Suprapubic skin (tissue), 4 donors: ENCODE measurements at regions not wholly inside any gene's neighbourhood (a gene's known extent, or its start where the extent isn't known, plus 50 kb on each side); places are given as distances from the start of the nearest gene placed in this dataset.

ENCODE experiments used
- DNase-seq, 2 donors: peaks; one replicate each; pipeline ENCODE4 v3.0.0-alpha.2; 2019; ENCODE audit warnings: low spot score in 2 of 2
- H3K27ac ChIP-seq: fragments of 200-600 bp; sonication (generic); one replicate; pipeline ENCODE4 v1.5.1; 2019
- H3K27me3 ChIP-seq: fragments of 200-600 bp; sonication (generic); one replicate; pipeline ENCODE4 v1.5.1; 2019
- H3K36me3 ChIP-seq: fragments of 200-600 bp; sonication (generic); one replicate; pipeline ENCODE4 v1.5.1; 2019
- H3K4me1 ChIP-seq: fragments of 200-600 bp; sonication (generic); one replicate; pipeline ENCODE4 v1.5.1; 2019
- H3K4me3 ChIP-seq: fragments of 200-600 bp; sonication (generic); one replicate; pipeline ENCODE4 v1.5.1; 2019; ENCODE audit warnings: mild to moderate bottlenecking
- H3K9me3 ChIP-seq: fragments of 200-600 bp; sonication (generic); one replicate; pipeline ENCODE4 v1.5.1; 2019
- EP300 ChIP-seq: sonication (generic); formaldehyde crosslinking; IDR thresholded peaks from one replicate; pipeline ENCODE4 v1.6.1; 2017; ENCODE audit warnings: antibody characterized with exemption
- POLR2A ChIP-seq, 2 donors: fragments of 450-650 bp; IDR thresholded peaks; one replicate each; pipeline ENCODE4 v1.6.1; 2017; ENCODE audit warnings: antibody characterized with exemption in 2 of 2, mild to moderate bottlenecking in 2 of 2, moderate library complexity in 2 of 2
- POLR2AphosphoS5 ChIP-seq, 3 donors: sonication (generic); formaldehyde crosslinking; IDR thresholded peaks; one replicate each; pipeline ENCODE4 v1.6.1; 2017; ENCODE audit warnings: antibody characterized with exemption in 3 of 3
- whole genome bisulfite sequencing: methylation state at CpG from one replicate; pipeline ENCODE4 v1.1.5; 2018; 5-methylcytosine and 5-hydroxymethylcytosine counted together
- TF ChIP-seq, protein P1 (sequence below), 2 donors: fragments of 200-600 bp in 1 of 2; fragments of 450-650 bp in 1 of 2; sonication (generic) in 1 of 2; IDR thresholded peaks; one replicate each; pipeline ENCODE4 v1.5.1; 2016 to 2019; ENCODE audit warnings: antibody characterized with exemption in 2 of 2, mild to moderate bottlenecking in 1 of 2, moderate library complexity in 1 of 2

DNA sequence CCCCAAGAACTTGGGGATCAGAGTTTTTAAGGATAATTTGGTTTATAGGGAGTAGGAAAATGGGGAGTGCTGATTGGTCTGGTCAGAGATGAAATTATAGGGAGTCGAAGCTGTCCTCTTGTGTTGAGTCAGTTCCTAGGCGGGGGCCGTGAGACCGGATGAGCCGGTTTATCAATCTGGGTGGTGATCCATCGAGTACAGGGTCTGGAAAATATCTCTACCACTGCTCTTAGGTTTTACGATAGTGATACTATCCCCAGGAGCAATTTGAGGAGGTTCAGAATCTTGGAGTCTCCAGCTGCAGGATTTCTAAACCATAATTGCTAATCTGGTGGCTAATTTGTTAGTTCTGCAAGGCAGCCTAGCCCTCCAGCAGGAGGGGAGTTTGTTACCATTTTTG is 403.4 kb downstream of the CDH11 start:
- TF ChIP-seq EP300 = no peak
- TF ChIP-seq POLR2AphosphoS5 (IDR thresholded peaks at IDR 0.05) = no peak
- TF ChIP-seq, protein P1, sequence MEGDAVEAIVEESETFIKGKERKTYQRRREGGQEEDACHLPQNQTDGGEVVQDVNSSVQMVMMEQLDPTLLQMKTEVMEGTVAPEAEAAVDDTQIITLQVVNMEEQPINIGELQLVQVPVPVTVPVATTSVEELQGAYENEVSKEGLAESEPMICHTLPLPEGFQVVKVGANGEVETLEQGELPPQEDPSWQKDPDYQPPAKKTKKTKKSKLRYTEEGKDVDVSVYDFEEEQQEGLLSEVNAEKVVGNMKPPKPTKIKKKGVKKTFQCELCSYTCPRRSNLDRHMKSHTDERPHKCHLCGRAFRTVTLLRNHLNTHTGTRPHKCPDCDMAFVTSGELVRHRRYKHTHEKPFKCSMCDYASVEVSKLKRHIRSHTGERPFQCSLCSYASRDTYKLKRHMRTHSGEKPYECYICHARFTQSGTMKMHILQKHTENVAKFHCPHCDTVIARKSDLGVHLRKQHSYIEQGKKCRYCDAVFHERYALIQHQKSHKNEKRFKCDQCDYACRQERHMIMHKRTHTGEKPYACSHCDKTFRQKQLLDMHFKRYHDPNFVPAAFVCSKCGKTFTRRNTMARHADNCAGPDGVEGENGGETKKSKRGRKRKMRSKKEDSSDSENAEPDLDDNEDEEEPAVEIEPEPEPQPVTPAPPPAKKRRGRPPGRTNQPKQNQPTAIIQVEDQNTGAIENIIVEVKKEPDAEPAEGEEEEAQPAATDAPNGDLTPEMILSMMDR (IDR thresholded peaks at IDR 0.05) = no peak
- no peak for TF ChIP-seq POLR2A (IDR thresholded peaks at IDR 0.05)
- WGBS = 76% methylated on average over 7 of the region's 7 CpGs
- no peaks in the 10 kb centered on the region for H3K36me3 ChIP-seq
- H3K27ac ChIP-seq = no peak overlapping the region
- no peaks in the 10 kb centered on the region for H3K4me1 ChIP-seq
- H3K27me3 ChIP-seq = no peaks in the 10 kb centered on the region
- DNase-seq = no peak
- no peak overlapping the region for H3K4me3 ChIP-seq
- H3K9me3 ChIP-seq = no peaks in the 10 kb centered on the region

GRCh38 chr16:64717871-64718270 is 404.0 kb downstream of the CDH11 start:
- Histone ChIP-seq H3K27me3 (no peaks in the 10 kb centered on the region), H3K9me3 (no peaks in the 10 kb centered on the region), H3K4me3 (no peak overlapping the region), H3K27ac (no peak overlapping the region), H3K36me3 (no peaks in the 10 kb centered on the region), H3K4me1 (no peaks in the 10 kb centered on the region)
- TF ChIP-seq, protein P1 (IDR thresholded peaks at IDR 0.05) = no peak
- TF ChIP-seq POLR2AphosphoS5 (IDR thresholded peaks at IDR 0.05) (no peak), EP300 (no peak), POLR2A (IDR thresholded peaks at IDR 0.05) (no peak)
- no peak for DNase-seq
- WGBS = 83% methylated on average over 3 of the region's 3 CpGs

DNA sequence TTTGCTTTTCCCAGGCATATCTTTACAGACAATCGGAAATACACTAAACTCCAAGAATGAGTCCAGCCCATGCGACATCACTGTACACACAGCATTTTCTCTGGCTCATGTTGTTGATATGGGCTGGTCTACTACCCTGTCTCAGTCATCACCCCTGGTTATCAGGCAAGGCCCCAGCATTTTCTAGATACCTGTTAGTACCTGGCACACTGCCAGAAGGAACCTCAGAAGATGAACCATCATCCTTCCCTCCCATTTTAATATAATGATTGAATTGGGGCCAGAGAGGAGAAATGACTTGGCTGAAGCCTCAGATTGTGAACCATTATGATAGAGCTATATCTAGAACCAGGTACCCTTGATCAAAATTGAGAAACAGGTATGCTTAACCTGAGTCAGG is 406.2 kb downstream of the CDH11 start:
- Histone ChIP-seq H3K4me1 (no peaks in the 10 kb centered on the region), H3K36me3 (no peaks in the 10 kb centered on the region), H3K4me3 (no peak overlapping the region), H3K27me3 (no peaks in the 10 kb centered on the region), H3K9me3 (no peaks in the 10 kb centered on the region), H3K27ac (no peak overlapping the region)
- WGBS = 97% methylated on average over 2 of the region's 2 CpGs
- DNase-seq = no peak
- no peak for TF ChIP-seq POLR2AphosphoS5 (IDR thresholded peaks at IDR 0.05)
- no peak for TF ChIP-seq EP300
- TF ChIP-seq, protein P1 (IDR thresholded peaks at IDR 0.05) = no peak
- TF ChIP-seq POLR2A (IDR thresholded peaks at IDR 0.05) = no peak

- Histone ChIP-seq H3K9me3 (no peaks in the 10 kb centered on the region), H3K4me1 (no peaks in the 10 kb centered on the region), H3K27me3 (no peaks in the 10 kb centered on the region), H3K36me3 (no peaks in the 10 kb centered on the region), H3K4me3 (no peak overlapping the region), H3K27ac (no peak overlapping the region)
- DNase-seq = no peak
- TF ChIP-seq POLR2A (IDR thresholded peaks at IDR 0.05) (no peak), EP300 (no peak), POLR2AphosphoS5 (IDR thresholded peaks at IDR 0.05) (no peak)
- TF ChIP-seq, protein P1 (IDR thresholded peaks at IDR 0.05) = no peak
- 75% methylated on average over 3 of the region's 3 CpGs for WGBS
These were observed 409.8 kb downstream of the CDH11 start for GRCh38 chr16:64712026-64712425.

GRCh38 chr16:64711596-64711995 is 410.3 kb downstream of the CDH11 start:
- no peak for TF ChIP-seq POLR2AphosphoS5 (IDR thresholded peaks at IDR 0.05)
- TF ChIP-seq, protein P1 (IDR thresholded peaks at IDR 0.05) = no peak
- WGBS = 85% methylated on average over 2 of the region's 2 CpGs

More at GRCh38 chr16:64711596-64711995, 410.3 kb downstream of the CDH11 start:
- no peak overlapping the region for H3K4me3 ChIP-seq
- no peaks in the 10 kb centered on the region for H3K36me3 ChIP-seq
- no peaks in the 10 kb centered on the region for H3K27me3 ChIP-seq
- no peak overlapping the region for H3K27ac ChIP-seq
- DNase-seq = no peak
- H3K4me1 ChIP-seq = no peaks in the 10 kb centered on the region
- H3K9me3 ChIP-seq = no peaks in the 10 kb centered on the region
